Panc1 (cell line): ENCODE measurements at regions not wholly inside any gene's neighbourhood (a gene's known extent, or its start where the extent isn't known, plus 50 kb on each side); places are given as distances from the start of the nearest gene placed in this dataset.
"Not testable (repeated sequence)": the region's sequence is repeated elsewhere in the genome, so short reads cannot be mapped to it uniquely, and the experiment has no call there.

Source experiments
- ATAC-seq: fragments of 200-7000 bp; cut with Tn5 transposase; 2 replicates; pipeline ENCODE4 v1.9.1; 2020; ENCODE audit warnings: mild to moderate bottlenecking, moderate library complexity
- BruUV-seq: library from RNA; stranded (reverse); fragments of 400-500 nt; replicated peaks from 2 replicates; lab custom pipeline; 2021; lab: Mats Ljungman, UMichigan
- CTCF ChIA-PET: fragments of 300-600 bp; sonication (Branson Sonifier 250); formaldehyde crosslinking; loops from one replicate; lab custom pipeline; 2022; ENCODE audit warnings: antibody characterized with exemption; lab: Charles Lee
- POLR2A ChIA-PET: fragments of 300-600 bp; sonication (Branson Sonifier 250); formaldehyde crosslinking; loops from one replicate; lab custom pipeline; 2022; ENCODE audit warnings: antibody characterized with exemption; lab: Charles Lee
- DNase-seq: peaks from one replicate; pipeline ENCODE4 v3.0.0-alpha.2; 2010; ENCODE audit warnings: low read depth, low spot score
- H3K27ac ChIP-seq: 2 replicates; pipeline ENCODE4 v1.5.1; 2011; ENCODE audit warnings: mild to moderate bottlenecking, low read length, inconsistent platforms
- H3K27me3 ChIP-seq: fragments of 200-500 bp; sonication (Bioruptor generic); 2 replicates; pipeline ENCODE4 v1.6.0; 2014; ENCODE audit warnings: low read length, inconsistent platforms; ENCODE audit not compliant: control insufficient read depth, insufficient read depth
- H3K36me3 ChIP-seq: fragments of 200-500 bp; sonication (Bioruptor generic); 2 replicates; pipeline ENCODE4 v1.5.1; 2014; ENCODE audit warnings: inconsistent platforms, mild to moderate bottlenecking, low read length, moderate library complexity; ENCODE audit not compliant: control insufficient read depth, insufficient read depth
- H3K4me1 ChIP-seq: 2 replicates; pipeline ENCODE4 v1.5.1; 2011; ENCODE audit warnings: inconsistent platforms, mild to moderate bottlenecking, low read length, moderate library complexity; ENCODE audit not compliant: control insufficient read depth, insufficient read depth
- H3K4me3 ChIP-seq, 2 experiments: 2 replicates each; pipeline ENCODE4 v1.5.1; 2011 to 2012; ENCODE audit warnings: low read depth in 2 of 2, low read length in 2 of 2, mild to moderate bottlenecking in 2 of 2, inconsistent platforms in 1 of 2, moderate library complexity in 1 of 2
- H3K9me3 ChIP-seq: fragments of 200-500 bp; sonication (Bioruptor generic); 2 replicates; pipeline ENCODE4 v1.5.1; 2014; ENCODE audit warnings: low read depth, mild to moderate bottlenecking, inconsistent platforms, low read length, moderate library complexity; ENCODE audit not compliant: control insufficient read depth, insufficient read depth
- CTCF ChIP-seq: fragments of 450-650 bp; IDR thresholded peaks from 2 replicates; pipeline ENCODE4 v1.5.1; 2017; ENCODE audit warnings: mild to moderate bottlenecking
- POLR2AphosphoS5 ChIP-seq: IDR thresholded peaks from 2 replicates; pipeline ENCODE4 v1.6.1; 2012; ENCODE audit warnings: mild to moderate bottlenecking, low read depth, low read length, moderate library complexity
- REST ChIP-seq, 2 experiments: IDR thresholded peaks; 2 replicates each; pipeline ENCODE4 v1.6.1; 2011 to 2012; ENCODE audit warnings: low read depth in 2 of 2, control low read depth in 1 of 2, low read length in 1 of 2, mild to moderate bottlenecking in 1 of 2, moderate library complexity in 1 of 2; ENCODE audit not compliant: insufficient read depth in 1 of 2
- SIN3A ChIP-seq: IDR thresholded peaks from 2 replicates; pipeline ENCODE4 v1.6.1; 2012; ENCODE audit warnings: low read depth, mild to moderate bottlenecking, low read length, moderate library complexity, borderline replicate concordance; ENCODE audit not compliant: insufficient read depth
- TCF7L2 ChIP-seq: IDR thresholded peaks from 2 replicates; pipeline ENCODE4 v1.6.1; 2011; ENCODE audit warnings: mild to moderate bottlenecking, low read depth, low read length, inconsistent platforms
- in situ Hi-C: cut with HindIII; loops from 2 replicates; pipeline ENCODE4 v1.10.0; 2016; ENCODE audit warnings: low sequenced_read_pairs, low pct_unique_long_range_greater_than_20kb
- intact Hi-C: fragments of 100-400 bp; cut with micrococcal nuclease; formaldehyde crosslinking; loops from one replicate; pipeline ENCODE4 v1.10.0; 2022; ENCODE audit not compliant: unreplicated experiment

GRCh38 chr17:83192161-83192788, 112.9 kb downstream of the METRNL start:
- Histone ChIP-seq H3K4me1 (no peaks in the 10 kb centered on the region), H3K27me3 (no peaks in the 10 kb centered on the region), H3K4me3 (no peak overlapping the region), H3K9me3 (no peaks in the 10 kb centered on the region), H3K36me3 (no peaks in the 10 kb centered on the region), H3K27ac (no peak overlapping the region)
- in situ Hi-C loops, result no loop called here
- ChIA-PET POLR2A (no interaction called here), CTCF (no interaction called here)
- BruUV-seq, result no TSS peak
- TF ChIP-seq POLR2AphosphoS5, result no peak
- TF ChIP-seq SIN3A, result no peak
- no peak for TF ChIP-seq TCF7L2
- TF ChIP-seq CTCF, result no peak
- TF ChIP-seq REST (IDR thresholded peaks at IDR 0.05; ENCODE audit: insufficient read depth in 1 of 2, low read depth in 2 of 2, low read length in 1 of 2), result no peak
- intact Hi-C loops, result no loop called here
- no peak for DNase-seq
- ATAC-seq, result no peak

GRCh38 chr17:83192789-83193335, 113.5 kb downstream of the METRNL start:
- H3K4me3 ChIP-seq, in situ Hi-C loops, POLR2A ChIA-PET, H3K27me3 ChIP-seq, BruUV-seq, H3K9me3 ChIP-seq, ATAC-seq, H3K27ac ChIP-seq, CTCF ChIA-PET, H3K4me1 ChIP-seq, intact Hi-C loops, H3K36me3 ChIP-seq, DNase-seq: not testable (repeated sequence)
